B cell (primary cell): ENCODE measurements at regions not wholly inside any gene's neighbourhood (a gene's known extent, or its start where the extent isn't known, plus 50 kb on each side); places are given as distances from the start of the nearest gene placed in this dataset.

Experiments used
- CTCF ChIP-seq: fragments of 200-600 bp; IDR thresholded peaks from one replicate; pipeline ENCODE4 v1.8.0; 2022; ENCODE audit warnings: antibody characterized with exemption, mild to moderate bottlenecking
- EZH2 ChIP-seq: IDR thresholded peaks from 2 replicates; pipeline ENCODE4 v1.6.1; 2012; ENCODE audit warnings: borderline replicate concordance, low read depth, mild to moderate bottlenecking, moderate library complexity, low read length; ENCODE audit not compliant: insufficient read depth, poor library complexity, severe bottlenecking

GRCh38 chr6:126805861-126806260 is 312.6 kb upstream of the RSPO3 start:
- TF ChIP-seq CTCF (no peak), EZH2 (no peak)
